CD4-positive, alpha-beta memory T cell (primary cell): ENCODE measurements at regions not wholly inside any gene's neighbourhood (a gene's known extent, or its start where the extent isn't known, plus 50 kb on each side); places are given as distances from the start of the nearest gene placed in this dataset.

Source experiments
- CTCF ChIA-PET: fragments of 350-600 bp; sonication (Branson Sonifier 250); formaldehyde crosslinking; loops from one replicate; lab custom pipeline; 2021; ENCODE audit warnings: inconsistent platforms; ENCODE audit not compliant: partially characterized antibody; lab: Charles Lee
- POLR2A ChIA-PET: fragments of 350-600 bp; sonication (Branson Sonifier 250); formaldehyde crosslinking; loops from one replicate; lab custom pipeline; 2021; ENCODE audit not compliant: partially characterized antibody; lab: Charles Lee
- DNase-seq, 5 donors: peaks; one replicate each; pipeline versions ENCODE4 v3.0.0 to v3.0.0-alpha.2; 2020 to 2022; ENCODE audit warnings: mixed read lengths in 1 of 5
- H3K27ac ChIP-seq: one replicate; pipeline ENCODE4 v1.7.0; 2013; ENCODE audit warnings: low read depth, low read length
- H3K27me3 ChIP-seq: 2 replicates; pipeline ENCODE4 v1.7.0; 2013; ENCODE audit warnings: mild to moderate bottlenecking, low read length, moderate library complexity; ENCODE audit not compliant: insufficient read depth
- H3K36me3 ChIP-seq: 2 replicates; pipeline ENCODE4 v1.7.0; 2013; ENCODE audit warnings: mild to moderate bottlenecking, low read length, moderate library complexity; ENCODE audit not compliant: insufficient read depth
- H3K4me1 ChIP-seq: 2 replicates; pipeline ENCODE4 v1.7.0; 2013; ENCODE audit warnings: mild to moderate bottlenecking, low read length, moderate library complexity; ENCODE audit not compliant: insufficient read depth
- H3K4me3 ChIP-seq, 2 donors: one replicate each; pipeline ENCODE4 v1.7.0; 2013; ENCODE audit warnings: low read length in 2 of 2, mild to moderate bottlenecking in 1 of 2
- H3K9me3 ChIP-seq, 2 donors: one replicate each; pipeline ENCODE4 v1.7.0; 2013; ENCODE audit warnings: low read length in 2 of 2, control low read depth in 1 of 2; ENCODE audit not compliant: control insufficient read depth in 1 of 2
- H3K27ac Mint-ChIP-seq, 7 donors: one replicate each; pipeline ENCODE4 v1.8.0; 2020 to 2021; ENCODE audit warnings: mixed read lengths in 7 of 7, mild to moderate bottlenecking in 6 of 7, inconsistent platforms in 3 of 7, moderate library complexity in 3 of 7
- H3K27me3 Mint-ChIP-seq, 2 donors: one replicate each; pipeline ENCODE4 v1.8.0; 2020 to 2021; ENCODE audit warnings: mixed read lengths in 2 of 2
- H3K36me3 Mint-ChIP-seq, 2 donors: one replicate each; pipeline ENCODE4 v1.8.0; 2020 to 2021; ENCODE audit warnings: mixed read lengths in 2 of 2, inconsistent platforms in 1 of 2, mild to moderate bottlenecking in 1 of 2
- H3K4me1 Mint-ChIP-seq, 4 donors: one replicate each; pipeline ENCODE4 v1.8.0; 2020 to 2021; ENCODE audit warnings: mixed read lengths in 4 of 4, mild to moderate bottlenecking in 1 of 4
- H3K4me3 Mint-ChIP-seq, 8 donors: one replicate each; pipeline ENCODE4 v1.8.0; 2020 to 2021; ENCODE audit warnings: mixed read lengths in 8 of 8, mild to moderate bottlenecking in 7 of 8, moderate library complexity in 6 of 8, inconsistent platforms in 3 of 8
- H3K9me3 Mint-ChIP-seq, 8 donors: one replicate each; pipeline ENCODE4 v1.8.0; 2020 to 2021; ENCODE audit warnings: mixed read lengths in 8 of 8, mild to moderate bottlenecking in 5 of 8, inconsistent platforms in 3 of 8, moderate library complexity in 1 of 8
- intact Hi-C: fragments of 100-400 bp; cut with micrococcal nuclease; formaldehyde crosslinking; loops from one replicate; pipeline ENCODE4 v1.15.1; 2023

DNA sequence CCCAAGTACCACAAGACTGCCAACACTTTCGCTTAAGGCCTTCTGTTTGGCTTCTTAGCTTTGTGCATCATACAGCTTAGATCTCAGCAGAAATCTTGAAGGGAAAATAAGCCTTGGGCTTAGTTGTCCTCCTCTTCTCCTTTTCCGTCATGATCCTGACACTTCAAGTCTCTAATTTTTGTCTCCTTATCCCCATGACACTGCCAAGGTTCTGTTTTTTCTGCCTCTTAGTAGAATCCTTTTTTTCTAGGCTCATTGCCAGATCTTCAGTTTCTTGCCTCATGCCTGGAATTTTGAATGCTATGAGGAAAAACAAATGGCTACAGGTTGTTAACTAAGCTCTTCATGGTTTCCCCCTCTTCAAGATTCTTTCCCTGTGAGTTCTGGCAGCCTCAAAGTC is 450.4 kb downstream of the LRFN5 start:
- Mint-ChIP-seq H3K9me3 (peaks cover 0 to 13% (median 2%) of the 10 kb centered on the region in 8 donors), H3K27ac (no peak overlapping the region), H3K4me1 (no peaks in the 10 kb centered on the region), H3K36me3 (no peaks in the 10 kb centered on the region), H3K4me3 (no peak overlapping the region), H3K27me3 (no peaks in the 10 kb centered on the region)
- no peak overlapping the region for H3K4me3 ChIP-seq
- intact Hi-C loops: no loop called here
- DNase-seq: no peak
- POLR2A ChIA-PET: no interaction called here
- no peaks in the 10 kb centered on the region for H3K9me3 ChIP-seq
- no peaks in the 10 kb centered on the region for H3K36me3 ChIP-seq
- H3K4me1 ChIP-seq: no peaks in the 10 kb centered on the region
- CTCF ChIA-PET: no interaction called here
- H3K27ac ChIP-seq: no peak overlapping the region
- H3K27me3 ChIP-seq: no peaks in the 10 kb centered on the region

DNA sequence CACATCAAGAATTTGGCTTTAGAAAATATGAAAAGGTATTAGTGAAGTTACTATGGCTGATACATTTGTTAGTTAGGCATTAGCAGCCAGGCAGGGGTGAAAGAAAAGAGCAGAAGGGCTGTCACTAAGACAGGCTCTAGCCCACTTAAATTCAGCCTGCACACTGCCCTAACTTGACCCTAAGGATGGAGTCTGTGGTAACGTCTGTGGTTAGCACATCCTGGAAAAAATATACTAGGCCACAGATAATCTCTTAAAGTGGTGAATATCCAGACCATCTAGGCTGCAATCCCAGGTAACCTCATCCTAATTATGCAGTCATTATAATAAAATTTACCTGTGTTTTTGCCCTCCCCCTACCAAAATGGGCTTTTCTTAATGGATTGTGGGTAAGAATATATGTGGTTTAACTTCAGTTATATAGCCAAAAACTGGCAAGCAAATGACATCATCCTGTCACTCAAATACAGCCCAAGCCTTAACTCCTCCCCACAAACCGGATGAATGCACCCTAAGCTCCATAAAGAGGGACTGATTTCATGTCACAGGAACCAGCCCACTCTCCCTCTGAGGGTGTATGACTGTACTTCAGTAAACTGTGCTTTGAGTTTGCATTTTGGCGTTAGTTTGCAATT is 440.9 kb downstream of the LRFN5 start:
- no peaks in the 10 kb centered on the region for H3K4me1 Mint-ChIP-seq
- peaks cover 0 to 4% (median 0%) of the 10 kb centered on the region in 8 donors for H3K9me3 Mint-ChIP-seq
- Histone ChIP-seq H3K9me3 (no peaks in the 10 kb centered on the region), H3K27me3 (no peaks in the 10 kb centered on the region), H3K4me3 (no peak overlapping the region), H3K36me3 (no peaks in the 10 kb centered on the region), H3K27ac (no peak overlapping the region), H3K4me1 (no peaks in the 10 kb centered on the region)
- no peaks in the 10 kb centered on the region for H3K27me3 Mint-ChIP-seq
- no peak overlapping the region for H3K27ac Mint-ChIP-seq
- no peak for DNase-seq
- ChIA-PET CTCF (interaction anchor here (1.0 kb wide), 1 partner anchor 13 kb away, joined by 3 read pairs; no protein-coding TSS in a partner anchor), POLR2A (no interaction called here)
- H3K4me3 Mint-ChIP-seq: no peak overlapping the region
- no peaks in the 10 kb centered on the region for H3K36me3 Mint-ChIP-seq
- intact Hi-C loops: no loop called here

- H3K27me3 ChIP-seq: no peaks in the 10 kb centered on the region
- no peak overlapping the region for H3K27ac Mint-ChIP-seq
- no peak overlapping the region for H3K27ac ChIP-seq
- no peaks in the 10 kb centered on the region for H3K27me3 Mint-ChIP-seq
- H3K4me1 Mint-ChIP-seq: no peaks in the 10 kb centered on the region
- H3K36me3 ChIP-seq: no peaks in the 10 kb centered on the region
- H3K4me1 ChIP-seq: no peaks in the 10 kb centered on the region
- ChIA-PET CTCF (no interaction called here), POLR2A (no interaction called here)
- intact Hi-C loops: no loop called here
- no peak overlapping the region for H3K4me3 ChIP-seq
- no peaks in the 10 kb centered on the region for H3K36me3 Mint-ChIP-seq
- H3K9me3 Mint-ChIP-seq: peaks cover 0 to 4% (median 0%) of the 10 kb centered on the region in 8 donors
- no peak overlapping the region for H3K4me3 Mint-ChIP-seq
- H3K9me3 ChIP-seq: no peaks in the 10 kb centered on the region
- DNase-seq: no peak
Measured at GRCh38 chr14:42045383-42045782, 438.7 kb downstream of the LRFN5 start.

DNA sequence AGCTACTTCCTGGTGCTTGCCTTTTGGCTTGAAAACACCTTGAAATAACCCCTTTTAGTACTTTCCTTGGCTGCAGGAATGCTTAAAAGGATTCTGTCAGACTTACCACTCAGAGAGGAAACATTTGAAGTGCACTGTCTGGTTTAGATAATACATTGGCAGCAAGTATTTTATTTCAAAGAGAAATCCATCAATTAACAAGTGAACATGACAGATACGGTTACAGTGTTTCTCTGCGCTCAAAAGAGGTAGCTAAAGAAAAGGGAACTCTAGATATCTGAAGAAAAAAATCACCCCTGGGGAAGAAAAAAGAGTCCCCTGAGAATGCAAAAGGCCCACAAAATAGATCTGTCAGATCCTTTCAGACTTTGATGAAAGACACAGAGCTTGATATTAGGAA is 421.9 kb downstream of the LRFN5 start:
- no peak overlapping the region for H3K27ac ChIP-seq
- no peak overlapping the region for H3K27ac Mint-ChIP-seq

GRCh38 chr14:42027271-42027670 is 420.6 kb downstream of the LRFN5 start:
- H3K4me1 ChIP-seq: no peaks in the 10 kb centered on the region
- no peaks in the 10 kb centered on the region for H3K27me3 ChIP-seq
- no peaks in the 10 kb centered on the region for H3K36me3 Mint-ChIP-seq
- ChIA-PET CTCF (no interaction called here), POLR2A (no interaction called here)
- H3K4me3 Mint-ChIP-seq: no peak overlapping the region
- no peak overlapping the region for H3K27ac Mint-ChIP-seq
- no peaks in the 10 kb centered on the region for H3K4me1 Mint-ChIP-seq
- intact Hi-C loops: no loop called here
- no peak overlapping the region for H3K27ac ChIP-seq
- no peaks in the 10 kb centered on the region for H3K27me3 Mint-ChIP-seq
- H3K9me3 ChIP-seq: no peaks in the 10 kb centered on the region
- H3K4me3 ChIP-seq: no peak overlapping the region
- no peak for DNase-seq
- H3K9me3 Mint-ChIP-seq: peaks cover 0 to 15% (median 10%) of the 10 kb centered on the region in 8 donors
- H3K36me3 ChIP-seq: no peaks in the 10 kb centered on the region

More for the DNA sequence above, 421.9 kb downstream of the LRFN5 start:
- intact Hi-C loops: no loop called here
- Histone ChIP-seq H3K4me1 (no peaks in the 10 kb centered on the region), H3K4me3 (no peak overlapping the region), H3K36me3 (no peaks in the 10 kb centered on the region), H3K27me3 (no peaks in the 10 kb centered on the region), H3K9me3 (no peaks in the 10 kb centered on the region)
- POLR2A ChIA-PET: no interaction called here
- no peaks in the 10 kb centered on the region for H3K4me1 Mint-ChIP-seq
- H3K36me3 Mint-ChIP-seq: no peaks in the 10 kb centered on the region
- no peak for DNase-seq
- peaks cover 0 to 15% (median 9%) of the 10 kb centered on the region in 8 donors for H3K9me3 Mint-ChIP-seq
- H3K27me3 Mint-ChIP-seq: no peaks in the 10 kb centered on the region
- CTCF ChIA-PET: no interaction called here
- H3K4me3 Mint-ChIP-seq: no peak overlapping the region

DNA sequence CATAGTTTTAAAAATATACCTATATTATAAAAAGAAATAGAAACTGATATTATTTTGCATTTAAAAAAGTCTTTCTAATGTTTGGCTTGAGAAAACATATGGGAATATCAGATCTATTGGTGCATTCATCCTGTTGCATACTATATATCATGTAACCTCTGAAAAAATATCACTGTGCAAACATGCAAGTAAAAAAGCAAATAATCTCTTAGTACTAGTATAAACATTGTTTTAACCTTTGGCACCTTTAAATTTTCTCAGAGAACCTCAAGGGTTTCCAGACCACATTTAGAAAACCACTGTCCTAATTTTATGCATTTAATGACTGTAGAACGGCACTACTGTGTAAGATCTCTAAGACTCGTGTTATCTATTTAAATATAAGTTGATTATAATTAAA is 416.8 kb downstream of the LRFN5 start:
- intact Hi-C loops: no loop called here

DNA sequence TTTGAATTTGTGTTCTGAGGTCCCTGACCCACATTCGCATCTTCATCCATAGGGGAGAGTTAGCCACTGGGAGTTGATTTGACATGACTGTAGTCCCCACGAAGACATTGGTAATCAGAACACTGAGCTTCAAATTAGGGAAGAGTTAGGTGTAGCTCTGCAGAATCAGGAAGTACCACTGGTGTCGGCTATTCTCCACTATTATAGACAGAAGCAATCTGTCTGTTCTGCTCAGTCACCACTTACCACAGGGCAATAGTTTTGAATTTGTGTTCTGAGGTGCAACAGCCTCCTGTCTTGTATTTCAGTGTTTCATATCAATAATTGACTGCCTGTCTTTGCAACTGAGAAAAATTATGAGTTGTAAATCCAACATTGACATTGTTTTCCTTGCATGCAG is 407.6 kb downstream of the LRFN5 start:
- ChIA-PET POLR2A (no interaction called here), CTCF (no interaction called here)
- peaks cover 4 to 14% (median 8%) of the 10 kb centered on the region in 8 donors for H3K9me3 Mint-ChIP-seq
- no peaks in the 10 kb centered on the region for H3K27me3 ChIP-seq
- no peak overlapping the region for H3K4me3 Mint-ChIP-seq
- no peaks in the 10 kb centered on the region for H3K36me3 Mint-ChIP-seq
- no peak for DNase-seq
- H3K27ac Mint-ChIP-seq: no peak overlapping the region
- no peaks in the 10 kb centered on the region for H3K36me3 ChIP-seq
- no peak overlapping the region for H3K4me3 ChIP-seq
- no peaks in the 10 kb centered on the region for H3K4me1 ChIP-seq
- H3K27ac ChIP-seq: no peak overlapping the region
- H3K4me1 Mint-ChIP-seq: no peaks in the 10 kb centered on the region
- H3K9me3 ChIP-seq: no peaks in the 10 kb centered on the region
- intact Hi-C loops: no loop called here
- H3K27me3 Mint-ChIP-seq: no peaks in the 10 kb centered on the region

More for the DNA sequence above, 416.8 kb downstream of the LRFN5 start:
- no peaks in the 10 kb centered on the region for H3K27me3 ChIP-seq
- Mint-ChIP-seq H3K27me3 (no peaks in the 10 kb centered on the region), H3K4me3 (no peak overlapping the region), H3K27ac (no peak overlapping the region), H3K9me3 (peaks cover 3 to 17% (median 10%) of the 10 kb centered on the region in 8 donors), H3K36me3 (no peaks in the 10 kb centered on the region), H3K4me1 (no peaks in the 10 kb centered on the region)
- H3K36me3 ChIP-seq: no peaks in the 10 kb centered on the region
- ChIA-PET CTCF (no interaction called here), POLR2A (no interaction called here)
- H3K9me3 ChIP-seq: no peaks in the 10 kb centered on the region
- H3K4me1 ChIP-seq: no peaks in the 10 kb centered on the region
- no peak overlapping the region for H3K4me3 ChIP-seq
- H3K27ac ChIP-seq: no peak overlapping the region
- no peak for DNase-seq
